ENCODE measurements at regions not wholly inside any gene's neighbourhood (a gene's known extent, or its start where the extent isn't known, plus 50 kb on each side); places are given as distances from the start of the nearest gene placed in this dataset.

GRCh38 chr21:36208326-36209013 is 51.8 kb downstream of the DOP1B start:
- ChIA-PET CTCF (ENCODE audit: low intra/inter-chr PET ratio) (interaction anchor here (2.8 to 3.2 kb wide), 2 partner anchors 55 to 67 kb away, joined by 21 to 31 read pairs; no protein-coding TSS in a partner anchor), POLR2A (interaction anchor here (0.6 kb wide), 1 partner anchor 112 kb away, joined by 3 read pairs; the partner anchor contains the start of gene MORC3)
- 3% methylated on average over 27 of the region's 27 CpGs for whole genome bisulfite sequencing (ENCODE audit: insufficient coverage, low coverage, missing lambda C conversion rate)
- DNase-seq (ENCODE audit: extremely low read depth in 1 of 4, low spot score in 3 of 4), result no peak
- Histone ChIP-seq H2AFZ (ENCODE audit: low read depth, low read length) (no peak overlapping the region), H3K27ac (ENCODE audit: extremely low read depth, low read depth, low read length) (no peak overlapping the region), H4K20me1 (replicated peaks; ENCODE audit: control insufficient read depth, insufficient read depth, low read length) (peaks cover 13% of the 10 kb centered on the region; the same call in 1 of the 2 replicates), H3K36me3 (ENCODE audit: control insufficient read depth, insufficient read depth, low read length) (no peaks in the 10 kb centered on the region), H3K4me1 (replicated peaks in 1 of 2; ENCODE audit: control insufficient read depth in 2 of 2, insufficient read depth in 2 of 2, low read length in 2 of 2) (no peaks in the 10 kb centered on the region), H3K9me3 (replicated peaks; ENCODE audit: control insufficient read depth, insufficient read depth, low read depth, low read length) (no peaks in the 10 kb centered on the region), H3K27me3 (ENCODE audit: control insufficient read depth in 2 of 2, insufficient read depth in 2 of 2, low read length in 2 of 2) (peaks cover 37 to 73% of the 10 kb centered on the region in 2 experiments), H3K9ac (ENCODE audit: insufficient read depth in 1 of 2, low read depth in 2 of 2, low read length in 2 of 2) (no peak overlapping the region), H3K79me2 (ENCODE audit: control insufficient read depth, insufficient read depth, low read length) (no peaks in the 10 kb centered on the region), H3K4me3 (no peak overlapping the region), H3K4me2 (ENCODE audit: insufficient read depth, low read length) (no peak overlapping the region), H3K9me1 (ENCODE audit: control insufficient read depth, insufficient read depth, low read length) (no peaks in the 10 kb centered on the region)
- no TSS peak for BruUV-seq (replicated peaks)
- ATAC-seq, result no peak
- no peak for FAIRE-seq
- intact Hi-C loops (cut with micrococcal nuclease), result loop anchor here (1.0 kb wide), 2 partner anchors 55 to 67 kb away; no protein-coding TSS in a partner anchor
- TF ChIP-seq THRAP3 (IDR thresholded peaks at IDR 0.05; ENCODE audit: borderline replicate concordance) (no peak), SMARCB1 (IDR thresholded peaks at IDR 0.05; ENCODE audit: insufficient read length, low read depth) (no peak), ZNF717 (CRISPR knock-in tag; IDR thresholded peaks at IDR 0.05) (no peak), ZBTB7A (IDR thresholded peaks at IDR 0.05; ENCODE audit: borderline replicate concordance, control insufficient read depth, low read depth, low read length) (no peak), CTCF (IDR thresholded peaks at IDR 0.05 in 2 of 3, conservative IDR thresholded peaks at IDR 0.05 in 1 of 3; ENCODE audit: insufficient read depth in 2 of 3, low read depth in 1 of 3, low read length in 3 of 3) (peak in 1 of 3 experiments; percentile 9; a peak in 1 of 6 replicates), ZC3H8 (IDR thresholded peaks at IDR 0.05) (no peak), TSC22D4 (tag; IDR thresholded peaks at IDR 0.05) (no peak), RBBP5 (IDR thresholded peaks at IDR 0.05; ENCODE audit: borderline replicate concordance, insufficient read depth, low read length, poor library complexity, severe bottlenecking) (no peak)
- in situ Hi-C loops (cut with MboI), result no loop called here

All from K562 (cell line).